ENCODE measurements at regions not wholly inside any gene's neighbourhood (a gene's known extent, or its start where the extent isn't known, plus 50 kb on each side); places are given as distances from the start of the nearest gene placed in this dataset.

GRCh38 chr13:50393628-50394027 is 378.4 kb downstream of the KCNRG start:
- no peak for TF ChIP-seq GLIS3 (CRISPR knock-in tag; IDR thresholded peaks at IDR 0.05)
- TF ChIP-seq ZFP30 (CRISPR knock-in tag; IDR thresholded peaks at IDR 0.05): no peak
- no peak for TF ChIP-seq PPARA (CRISPR knock-in tag; IDR thresholded peaks at IDR 0.05; ENCODE audit: borderline replicate concordance)
- TF ChIP-seq RARB (CRISPR knock-in tag; IDR thresholded peaks at IDR 0.05): no peak
- no peak for TF ChIP-seq ZFP3 (CRISPR knock-in tag; IDR thresholded peaks at IDR 0.05)
- no peak for TF ChIP-seq PATZ1 (CRISPR knock-in tag; IDR thresholded peaks at IDR 0.05; ENCODE audit: borderline replicate concordance)
- no peak for TF ChIP-seq ESRRG (CRISPR knock-in tag; IDR thresholded peaks at IDR 0.05)
- TF ChIP-seq TSHZ2 (CRISPR knock-in tag; IDR thresholded peaks at IDR 0.05): no peak
- no peak for TF ChIP-seq OSR1 (CRISPR knock-in tag; IDR thresholded peaks at IDR 0.05)
- TF ChIP-seq CREB5 (CRISPR knock-in tag; IDR thresholded peaks at IDR 0.05; ENCODE audit: low read depth): no peak
- no peak for TF ChIP-seq ISL1 (CRISPR knock-in tag; IDR thresholded peaks at IDR 0.05)
- TF ChIP-seq ZNF70 (CRISPR knock-in tag; IDR thresholded peaks at IDR 0.05): no peak
- no peak for TF ChIP-seq TOX (CRISPR knock-in tag; IDR thresholded peaks at IDR 0.05; ENCODE audit: borderline replicate concordance)
- no peak for TF ChIP-seq ZNF8 (CRISPR knock-in tag; IDR thresholded peaks at IDR 0.05)

Data from SK-N-SH treated with all-trans-retinoic acid at 6 μM for 48 hours (cell line).